ENCODE measurements at regions not wholly inside any gene's neighbourhood (a gene's known extent, or its start where the extent isn't known, plus 50 kb on each side); places are given as distances from the start of the nearest gene placed in this dataset.

GRCh38 chr2:47682216-47682749 is 100.7 kb upstream of the MSH6 start:
- ATAC-seq, result no peak
- Mint-ChIP-seq H3K27me3 (peaks cover 5% of the 10 kb centered on the region), H3K27ac (no peak overlapping the region), H3K4me3 (no peak overlapping the region), H3K4me1 (no peaks in the 10 kb centered on the region), H3K36me3 (ENCODE audit: low read depth) (peaks cover 3% of the 10 kb centered on the region)
- no peak for DNase-seq
- H3K9me3 ChIP-seq (ENCODE audit: control insufficient read depth, low read length, poor library complexity, severe bottlenecking), result no peaks in the 10 kb centered on the region

- H3K27me3 Mint-ChIP-seq, result peaks cover 25% of the 10 kb centered on the region
- no peak overlapping the region for H3K27ac Mint-ChIP-seq
- H3K36me3 Mint-ChIP-seq (ENCODE audit: low read depth), result no peaks in the 10 kb centered on the region
- no peaks in the 10 kb centered on the region for H3K4me1 Mint-ChIP-seq
- no peaks in the 10 kb centered on the region for H3K9me3 ChIP-seq (ENCODE audit: control insufficient read depth, low read length, poor library complexity, severe bottlenecking)
- no peak for ATAC-seq
- DNase-seq, result no peak
- no peak overlapping the region for H3K4me3 Mint-ChIP-seq
These were observed 105.6 kb upstream of the KCNK12 start for GRCh38 chr2:47676261-47676926.

GRCh38 chr2:47675196-47675825 is 104.5 kb upstream of the KCNK12 start:
- no peaks in the 10 kb centered on the region for H3K9me3 ChIP-seq (ENCODE audit: control insufficient read depth, low read length, poor library complexity, severe bottlenecking)
- no peak overlapping the region for H3K27ac Mint-ChIP-seq
- DNase-seq (no peak), ATAC-seq (no peak)
- H3K27me3 Mint-ChIP-seq, result peaks cover 25% of the 10 kb centered on the region
- H3K36me3 Mint-ChIP-seq (ENCODE audit: low read depth), result no peaks in the 10 kb centered on the region
- H3K4me3 Mint-ChIP-seq, result no peak overlapping the region
- H3K4me1 Mint-ChIP-seq, result no peaks in the 10 kb centered on the region

DNA sequence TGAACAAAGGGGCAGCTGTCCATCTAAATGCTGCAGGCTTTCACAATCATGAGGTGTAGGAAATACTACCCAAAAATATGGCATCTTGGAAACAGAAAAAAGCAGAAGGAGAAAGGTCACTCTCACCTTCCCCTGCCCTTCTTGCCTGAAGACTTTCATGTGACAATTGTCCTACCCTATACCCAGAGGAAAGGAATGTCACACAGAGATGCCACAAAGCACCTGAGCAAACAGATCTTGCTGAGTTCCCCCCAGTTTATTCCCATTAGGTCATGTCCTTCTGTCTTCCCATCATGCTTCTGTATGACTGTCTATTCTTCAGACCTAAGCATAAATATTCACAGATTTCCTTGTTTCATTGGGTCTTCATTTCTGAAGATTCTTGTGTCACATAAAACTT is 95.5 kb upstream of the KCNK12 start:
- no peaks in the 10 kb centered on the region for H3K4me1 Mint-ChIP-seq
- no peak overlapping the region for H3K4me3 Mint-ChIP-seq
- H3K27me3 Mint-ChIP-seq, result peaks cover 21% of the 10 kb centered on the region
- DNase-seq (no peak), ATAC-seq (no peak)
- H3K27ac Mint-ChIP-seq, result no peak overlapping the region
- peaks cover 3% of the 10 kb centered on the region for H3K36me3 Mint-ChIP-seq (ENCODE audit: low read depth)
- no peaks in the 10 kb centered on the region for H3K9me3 ChIP-seq (ENCODE audit: control insufficient read depth, low read length, poor library complexity, severe bottlenecking)

DNA sequence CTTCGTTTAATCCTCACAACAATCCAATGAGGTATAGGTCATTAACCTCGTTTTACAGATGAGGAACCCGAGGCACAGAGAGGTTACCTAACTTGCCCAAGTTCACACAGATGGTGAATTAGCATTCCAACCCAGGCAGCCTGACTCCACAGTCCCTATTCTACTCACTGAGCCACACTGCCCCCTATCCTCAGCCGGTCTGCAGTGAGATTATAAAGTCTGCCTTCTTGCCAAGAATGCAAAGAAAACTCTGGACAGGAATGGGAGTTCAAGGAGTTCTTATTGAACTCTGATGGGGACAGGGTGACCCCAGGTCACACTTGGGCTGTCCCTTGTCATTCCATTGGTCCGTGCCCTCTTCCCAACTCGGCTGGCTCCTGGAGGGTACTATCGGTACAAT is 94.0 kb upstream of the KCNK12 start:
- Mint-ChIP-seq H3K4me3 (no peak overlapping the region), H3K27me3 (peaks cover 21% of the 10 kb centered on the region), H3K36me3 (ENCODE audit: low read depth) (peaks cover 3% of the 10 kb centered on the region), H3K27ac (no peak overlapping the region), H3K4me1 (no peaks in the 10 kb centered on the region)
- no peak for DNase-seq
- no peaks in the 10 kb centered on the region for H3K9me3 ChIP-seq (ENCODE audit: control insufficient read depth, low read length, poor library complexity, severe bottlenecking)
- no peak for ATAC-seq

DNA sequence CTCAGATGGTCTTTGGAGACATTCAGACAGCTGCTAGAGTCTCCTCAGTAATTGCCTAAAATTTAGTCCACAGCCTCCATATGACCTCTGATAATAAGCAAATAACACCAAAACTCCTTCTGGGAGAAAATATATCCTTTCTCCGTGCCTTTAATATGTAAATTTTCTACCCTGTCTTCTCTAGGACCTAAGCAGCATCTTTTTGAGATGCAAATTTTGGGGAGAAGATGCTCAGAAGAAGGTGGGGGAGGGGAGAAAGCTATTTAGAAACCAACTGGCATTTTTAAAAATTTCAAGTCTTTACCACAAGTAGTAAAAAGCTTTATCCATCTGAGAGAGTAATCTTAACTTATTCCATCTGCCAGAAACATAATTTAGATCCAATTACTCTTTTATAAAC is 91.8 kb upstream of the KCNK12 start:
- ATAC-seq (no peak), DNase-seq (no peak)
- H3K27ac Mint-ChIP-seq, result no peak overlapping the region
- H3K9me3 ChIP-seq (ENCODE audit: control insufficient read depth, low read length, poor library complexity, severe bottlenecking), result no peaks in the 10 kb centered on the region
- no peak overlapping the region for H3K4me3 Mint-ChIP-seq
- peaks cover 25% of the 10 kb centered on the region for H3K27me3 Mint-ChIP-seq
- H3K36me3 Mint-ChIP-seq (ENCODE audit: low read depth), result peaks cover 3% of the 10 kb centered on the region
- H3K4me1 Mint-ChIP-seq, result no peaks in the 10 kb centered on the region

DNA sequence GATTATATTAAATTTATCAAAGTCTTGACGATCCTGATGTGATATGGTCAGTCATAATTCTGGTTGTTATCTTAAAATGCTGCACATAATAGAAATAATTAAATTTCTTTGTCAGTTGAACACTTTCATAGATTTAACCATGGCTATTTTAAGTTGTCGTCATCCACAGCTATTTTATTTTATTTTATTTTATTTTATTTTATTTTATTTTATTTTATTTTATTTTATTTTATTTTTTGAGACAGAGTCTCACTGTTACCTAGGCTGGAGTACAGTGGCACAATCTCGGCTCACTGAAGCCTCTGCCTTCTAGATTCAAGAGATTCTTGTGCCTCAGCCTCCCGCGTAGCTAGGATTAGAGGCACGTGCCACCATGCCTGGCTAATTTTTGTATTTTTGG is 90.5 kb upstream of the KCNK12 start:
- Mint-ChIP-seq H3K4me1 (no peaks in the 10 kb centered on the region), H3K36me3 (ENCODE audit: low read depth) (no peaks in the 10 kb centered on the region), H3K27ac (no peak overlapping the region), H3K4me3 (no peak overlapping the region), H3K27me3 (peaks cover 15% of the 10 kb centered on the region)
- no peaks in the 10 kb centered on the region for H3K9me3 ChIP-seq (ENCODE audit: control insufficient read depth, low read length, poor library complexity, severe bottlenecking)
- no peak for DNase-seq
- no peak for ATAC-seq

GRCh38 chr2:47660168-47660567 is 89.4 kb upstream of the KCNK12 start:
- Mint-ChIP-seq H3K4me1 (no peaks in the 10 kb centered on the region), H3K4me3 (no peak overlapping the region), H3K27me3 (peaks cover 10% of the 10 kb centered on the region), H3K36me3 (ENCODE audit: low read depth) (no peaks in the 10 kb centered on the region), H3K27ac (no peak overlapping the region)
- ATAC-seq, result no peak
- H3K9me3 ChIP-seq (ENCODE audit: control insufficient read depth, low read length, poor library complexity, severe bottlenecking), result no peaks in the 10 kb centered on the region
- DNase-seq, result no peak

- no peaks in the 10 kb centered on the region for H3K9me3 ChIP-seq (ENCODE audit: control insufficient read depth, low read length, poor library complexity, severe bottlenecking)
- no peak for DNase-seq
- ATAC-seq, result no peak
- Mint-ChIP-seq H3K36me3 (ENCODE audit: low read depth) (no peaks in the 10 kb centered on the region), H3K4me1 (no peaks in the 10 kb centered on the region), H3K4me3 (no peak overlapping the region), H3K27ac (no peak overlapping the region), H3K27me3 (peaks cover 13% of the 10 kb centered on the region)
These were observed 88.0 kb upstream of the KCNK12 start for GRCh38 chr2:47658646-47659320.

DNA sequence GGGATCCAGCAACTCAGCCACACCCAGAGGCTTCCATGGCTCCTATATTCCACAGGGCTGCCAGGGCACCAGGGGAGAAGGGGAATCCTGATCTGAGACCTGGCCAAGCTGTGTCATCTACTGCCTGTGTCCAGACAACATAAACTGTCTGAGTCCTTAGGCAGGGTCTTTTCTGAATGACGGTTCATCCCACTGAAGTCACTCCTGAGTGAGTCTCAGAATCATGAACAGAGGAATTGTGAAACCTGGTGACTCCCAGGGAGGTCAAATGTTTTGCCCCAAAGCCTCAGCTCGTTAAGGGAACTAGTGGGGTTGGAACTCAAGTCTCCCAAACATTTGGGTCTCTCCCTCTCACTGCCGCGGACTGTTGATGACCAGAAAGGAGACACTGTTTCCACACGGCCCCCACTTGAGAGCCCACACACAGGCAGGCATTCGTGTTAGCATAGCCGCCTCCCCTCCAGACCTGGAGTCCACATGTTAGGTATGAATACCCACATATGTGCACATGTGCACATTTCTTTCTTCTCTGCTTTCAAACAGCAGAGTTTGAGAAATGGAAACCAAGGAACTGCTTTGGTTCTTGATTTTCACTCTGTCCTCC is 87.2 kb upstream of the KCNK12 start:
- Mint-ChIP-seq H3K4me1 (no peaks in the 10 kb centered on the region), H3K4me3 (no peak overlapping the region), H3K36me3 (ENCODE audit: low read depth) (no peaks in the 10 kb centered on the region), H3K27me3 (peaks cover 18% of the 10 kb centered on the region), H3K27ac (no peak overlapping the region)
- no peak for ATAC-seq
- H3K9me3 ChIP-seq (ENCODE audit: control insufficient read depth, low read length, poor library complexity, severe bottlenecking), result no peaks in the 10 kb centered on the region
- no peak for DNase-seq

DNA sequence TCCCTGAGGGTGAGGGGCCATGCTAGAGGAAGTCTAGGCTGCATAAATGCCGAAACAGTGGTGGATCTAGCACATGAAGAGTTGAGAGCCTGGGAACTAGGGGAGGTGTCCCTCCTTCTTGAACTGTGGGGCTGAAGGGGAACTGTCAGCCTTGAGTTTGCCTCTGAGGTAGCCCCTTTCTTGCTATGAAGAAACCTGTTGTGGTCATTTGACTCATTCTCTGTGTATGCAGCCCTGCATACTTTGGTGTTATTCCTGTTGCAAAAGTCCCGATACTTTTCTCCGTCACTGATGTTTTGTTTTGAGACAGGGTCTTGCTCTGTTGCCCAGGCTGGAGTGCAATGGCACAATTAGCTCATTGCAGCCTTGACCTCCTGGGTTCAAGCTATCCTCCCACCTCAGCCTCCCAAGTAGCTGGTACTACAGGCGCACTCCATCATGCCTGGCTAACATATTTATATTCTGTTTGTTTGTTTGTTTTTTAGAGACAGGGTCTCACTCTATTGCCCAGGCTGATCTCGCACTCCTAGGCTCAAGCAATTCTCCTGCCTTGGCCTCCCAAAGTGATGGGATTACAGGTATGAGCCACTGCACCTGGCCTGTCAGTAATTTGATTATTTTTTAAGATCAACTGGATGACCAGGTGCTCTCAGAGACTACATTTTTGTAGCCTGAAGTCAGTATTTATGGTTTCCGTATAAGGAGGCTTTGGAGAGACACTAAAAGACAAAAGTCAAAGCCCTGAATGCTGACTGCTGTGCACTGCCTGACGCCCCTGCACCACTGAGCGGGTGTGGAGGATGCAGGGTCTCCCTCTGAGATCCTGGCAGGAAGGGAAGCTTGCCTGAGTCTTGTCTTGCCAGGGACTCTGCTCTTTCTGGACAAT is 86.2 kb upstream of the KCNK12 start:
- Mint-ChIP-seq H3K27me3 (peaks cover 22% of the 10 kb centered on the region), H3K27ac (no peak overlapping the region), H3K36me3 (ENCODE audit: low read depth) (no peaks in the 10 kb centered on the region), H3K4me1 (no peaks in the 10 kb centered on the region), H3K4me3 (no peak overlapping the region)
- ATAC-seq (no peak), DNase-seq (no peak)
- no peaks in the 10 kb centered on the region for H3K9me3 ChIP-seq (ENCODE audit: control insufficient read depth, low read length, poor library complexity, severe bottlenecking)

DNA sequence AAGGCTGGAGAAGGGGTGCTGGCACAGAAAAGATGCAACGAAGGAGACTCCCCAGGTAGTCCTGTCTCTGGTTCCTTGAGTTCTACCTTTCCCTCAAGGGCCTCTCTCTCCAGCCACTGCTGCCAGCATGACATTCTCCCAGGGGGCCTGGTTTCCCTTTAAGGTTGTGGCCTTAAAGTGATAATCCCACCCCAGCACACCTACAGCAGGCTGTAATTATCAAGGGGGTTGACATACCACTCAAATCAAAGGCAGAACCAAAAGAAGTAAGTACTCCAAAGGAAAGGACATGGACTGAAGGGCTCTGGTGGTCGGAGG is 84.7 kb upstream of the KCNK12 start:
- DNase-seq (no peak), ATAC-seq (no peak)
- Mint-ChIP-seq H3K27ac (no peak overlapping the region), H3K27me3 (peaks cover 37% of the 10 kb centered on the region), H3K4me3 (no peak overlapping the region), H3K36me3 (ENCODE audit: low read depth) (no peaks in the 10 kb centered on the region), H3K4me1 (no peaks in the 10 kb centered on the region)
- no peaks in the 10 kb centered on the region for H3K9me3 ChIP-seq (ENCODE audit: control insufficient read depth, low read length, poor library complexity, severe bottlenecking)

All from T-helper 17 cell (primary cell).